DND-41 (cell line): ENCODE measurements at regions not wholly inside any gene's neighbourhood (a gene's known extent, or its start where the extent isn't known, plus 50 kb on each side); places are given as distances from the start of the nearest gene placed in this dataset.

Source experiments
- ATAC-seq: fragments of 200-7000 bp; cut with Tn5 transposase; 3 replicates; pipeline ENCODE4 v1.9.1; 2021; ENCODE audit warnings: low read depth; ENCODE audit not compliant: insufficient read depth
- DNase-seq: peaks from one replicate; pipeline ENCODE4 v3.0.0-alpha.2; 2020
- H2AFZ ChIP-seq: 2 replicates; pipeline ENCODE4 v1.6.0; 2012; ENCODE audit warnings: low read depth, low read length
- H3K27ac ChIP-seq: 2 replicates; pipeline ENCODE4 v1.5.1; 2012; ENCODE audit warnings: low read length, inconsistent platforms
- H3K27me3 ChIP-seq: fragments of 200-600 bp; sonication (generic); 2 replicates; pipeline ENCODE4 v1.6.0; 2012; ENCODE audit warnings: low read length, mild to moderate bottlenecking, inconsistent platforms; ENCODE audit not compliant: insufficient read depth, poor library complexity
- H3K36me3 ChIP-seq: 2 replicates; pipeline ENCODE4 v1.5.1; 2012; ENCODE audit warnings: low read length, inconsistent platforms; ENCODE audit not compliant: insufficient read depth
- H3K4me1 ChIP-seq: 2 replicates; pipeline ENCODE4 v1.5.1; 2012; ENCODE audit warnings: mild to moderate bottlenecking, low read length; ENCODE audit not compliant: insufficient read depth
- H3K4me2 ChIP-seq: 2 replicates; pipeline ENCODE4 v1.6.0; 2012; ENCODE audit warnings: mild to moderate bottlenecking, moderate library complexity, low read length, inconsistent platforms; ENCODE audit not compliant: insufficient read depth
- H3K4me3 ChIP-seq, 2 experiments: fragments of 200-600 bp in 1 of 2; shearing (Covaris generic) in 1 of 2; 2 replicates each; pipeline ENCODE4 v1.5.1; 2012 to 2016; ENCODE audit warnings: inconsistent platforms in 2 of 2, low read length in 2 of 2, mild to moderate bottlenecking in 2 of 2, low read depth in 1 of 2, moderate library complexity in 1 of 2
- H3K79me2 ChIP-seq: 2 replicates; pipeline ENCODE4 v1.6.0; 2012; ENCODE audit warnings: low read length, inconsistent platforms; ENCODE audit not compliant: insufficient read depth
- H3K9ac ChIP-seq: 2 replicates; pipeline ENCODE4 v1.6.0; 2012; ENCODE audit warnings: low read depth, mild to moderate bottlenecking, inconsistent platforms, low read length, moderate library complexity
- H3K9me3 ChIP-seq: 2 replicates; pipeline ENCODE4 v1.5.1; 2012; ENCODE audit warnings: low read length, moderate library complexity, mild to moderate bottlenecking, inconsistent platforms; ENCODE audit not compliant: insufficient read depth, severe bottlenecking
- H4K20me1 ChIP-seq: 2 replicates; pipeline ENCODE4 v1.6.0; 2012; ENCODE audit warnings: low read length; ENCODE audit not compliant: insufficient read depth
- EZH2 ChIP-seq: IDR thresholded peaks from 3 replicates; pipeline ENCODE4 v1.6.1; 2012; ENCODE audit warnings: borderline replicate concordance, low read depth, mild to moderate bottlenecking, moderate library complexity, low read length, inconsistent platforms; ENCODE audit not compliant: severe bottlenecking
- TF ChIP-seq, protein P1 (sequence below): IDR thresholded peaks from 2 replicates; pipeline ENCODE4 v1.5.1; 2012; ENCODE audit warnings: borderline replicate concordance, low read length, moderate library complexity, mild to moderate bottlenecking; ENCODE audit not compliant: poor library complexity, severe bottlenecking; ENCODE audit errors: extremely low read depth

DNA sequence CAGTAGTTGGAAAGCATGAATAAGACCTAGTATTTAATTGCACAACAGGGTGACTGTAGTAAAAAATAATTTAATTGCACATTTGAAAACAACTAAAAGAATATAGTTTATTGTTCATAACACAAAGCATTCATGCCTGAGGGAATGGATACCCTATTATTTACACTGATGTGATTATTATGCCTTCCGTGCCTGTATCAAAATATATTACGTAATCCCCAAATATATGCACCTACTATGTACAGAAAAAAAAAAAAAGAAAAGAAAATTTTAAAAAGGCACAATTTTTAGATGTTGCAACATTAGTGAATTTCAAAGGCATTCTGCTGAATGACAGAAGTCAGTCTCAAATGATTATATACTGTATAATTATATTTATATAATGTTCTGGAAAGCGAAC lies 647.2 kb upstream of the BCHE start:
- Histone ChIP-seq H3K36me3 (no peaks in the 10 kb centered on the region), H3K4me3 (no peak overlapping the region), H3K9ac (no peak overlapping the region), H3K9me3 (no peaks in the 10 kb centered on the region), H4K20me1 (no peaks in the 10 kb centered on the region), H3K27me3 (no peaks in the 10 kb centered on the region), H3K4me2 (no peak overlapping the region), H3K79me2 (no peaks in the 10 kb centered on the region), H3K4me1 (no peaks in the 10 kb centered on the region), H3K27ac (no peak overlapping the region), H2AFZ (no peak overlapping the region)
- ATAC-seq = no peak
- DNase-seq = no peak
- no peak for TF ChIP-seq EZH2
- TF ChIP-seq, protein P1, sequence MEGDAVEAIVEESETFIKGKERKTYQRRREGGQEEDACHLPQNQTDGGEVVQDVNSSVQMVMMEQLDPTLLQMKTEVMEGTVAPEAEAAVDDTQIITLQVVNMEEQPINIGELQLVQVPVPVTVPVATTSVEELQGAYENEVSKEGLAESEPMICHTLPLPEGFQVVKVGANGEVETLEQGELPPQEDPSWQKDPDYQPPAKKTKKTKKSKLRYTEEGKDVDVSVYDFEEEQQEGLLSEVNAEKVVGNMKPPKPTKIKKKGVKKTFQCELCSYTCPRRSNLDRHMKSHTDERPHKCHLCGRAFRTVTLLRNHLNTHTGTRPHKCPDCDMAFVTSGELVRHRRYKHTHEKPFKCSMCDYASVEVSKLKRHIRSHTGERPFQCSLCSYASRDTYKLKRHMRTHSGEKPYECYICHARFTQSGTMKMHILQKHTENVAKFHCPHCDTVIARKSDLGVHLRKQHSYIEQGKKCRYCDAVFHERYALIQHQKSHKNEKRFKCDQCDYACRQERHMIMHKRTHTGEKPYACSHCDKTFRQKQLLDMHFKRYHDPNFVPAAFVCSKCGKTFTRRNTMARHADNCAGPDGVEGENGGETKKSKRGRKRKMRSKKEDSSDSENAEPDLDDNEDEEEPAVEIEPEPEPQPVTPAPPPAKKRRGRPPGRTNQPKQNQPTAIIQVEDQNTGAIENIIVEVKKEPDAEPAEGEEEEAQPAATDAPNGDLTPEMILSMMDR = no peak

DNA sequence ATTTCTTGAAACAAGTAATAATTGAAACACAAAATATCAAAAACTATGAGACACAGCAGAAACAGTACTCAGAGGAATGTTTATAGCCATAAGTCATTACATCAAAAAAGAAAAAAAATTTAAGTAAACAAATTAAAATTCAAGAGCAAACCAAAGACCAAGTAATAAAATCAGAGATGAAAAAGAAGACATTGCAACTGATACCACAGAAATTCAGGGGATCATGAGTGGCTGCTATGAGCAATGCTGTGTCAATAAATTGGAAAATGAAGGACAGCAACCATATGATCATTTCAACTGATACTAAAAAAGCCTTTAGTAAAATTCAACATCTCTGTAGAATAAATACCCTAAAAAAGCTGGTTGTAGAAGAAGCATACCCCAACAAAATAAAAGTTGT lies 644.1 kb upstream of the BCHE start:
- DNase-seq (no peak), ATAC-seq (no peak)
- no peak overlapping the region for H3K9ac ChIP-seq
- H3K79me2 ChIP-seq = no peaks in the 10 kb centered on the region
- no peak overlapping the region for H3K4me2 ChIP-seq
- H2AFZ ChIP-seq = no peak overlapping the region
- no peak overlapping the region for H3K4me3 ChIP-seq
- TF ChIP-seq, protein P1 = no peak
- no peak for TF ChIP-seq EZH2
- H3K27ac ChIP-seq = no peak overlapping the region
- no peaks in the 10 kb centered on the region for H3K36me3 ChIP-seq
- H3K9me3 ChIP-seq = no peaks in the 10 kb centered on the region
- no peaks in the 10 kb centered on the region for H3K4me1 ChIP-seq
- H4K20me1 ChIP-seq = no peaks in the 10 kb centered on the region
- no peaks in the 10 kb centered on the region for H3K27me3 ChIP-seq

DNA sequence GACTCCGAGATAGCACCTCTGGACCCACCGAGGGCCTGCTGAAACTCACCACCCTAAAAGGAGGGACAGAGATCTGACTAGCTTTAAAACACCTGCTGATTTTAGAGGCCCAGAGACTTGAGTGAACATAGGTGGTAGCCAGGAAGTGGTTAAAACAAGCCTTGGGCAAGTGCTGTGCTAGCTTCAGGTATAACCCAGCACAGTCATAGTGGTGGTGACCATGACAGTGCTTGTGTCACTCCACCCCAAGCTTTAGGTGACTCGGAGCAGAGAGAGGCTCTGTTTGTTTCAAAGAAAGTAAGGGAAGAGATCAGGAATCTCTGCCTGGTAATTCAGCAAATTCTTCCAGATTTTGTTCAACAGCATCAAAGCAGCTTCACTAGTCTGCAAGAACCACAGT lies 641.1 kb upstream of the BCHE start:
- ATAC-seq (no peak), DNase-seq (no peak)
- Histone ChIP-seq H3K27ac (no peak overlapping the region), H3K4me3 (no peak overlapping the region), H3K4me1 (no peaks in the 10 kb centered on the region), H2AFZ (no peak overlapping the region), H3K9me3 (no peaks in the 10 kb centered on the region), H3K36me3 (no peaks in the 10 kb centered on the region), H3K79me2 (no peaks in the 10 kb centered on the region), H3K27me3 (no peaks in the 10 kb centered on the region), H3K4me2 (no peak overlapping the region), H4K20me1 (no peaks in the 10 kb centered on the region), H3K9ac (no peak overlapping the region)
- TF ChIP-seq, protein P1 = no peak
- TF ChIP-seq EZH2 = no peak

DNA sequence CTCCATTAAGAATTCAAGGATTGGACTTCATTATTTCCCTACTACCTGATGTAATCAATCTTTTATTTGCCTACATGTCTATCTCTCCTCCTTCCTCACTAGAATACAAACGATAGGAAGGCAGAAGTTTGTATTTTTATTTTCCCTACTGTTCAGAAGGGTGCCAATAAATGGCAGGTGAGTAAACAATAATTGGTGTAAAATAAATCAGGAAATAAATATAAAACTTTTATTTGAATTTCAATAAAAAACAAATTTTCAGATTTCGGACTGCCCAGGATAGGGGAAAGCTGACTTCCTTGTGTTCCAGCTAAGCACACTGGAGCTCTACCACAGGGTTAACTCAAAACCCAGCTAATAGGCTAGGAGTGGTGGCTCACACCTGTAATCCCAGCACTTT lies 636.3 kb upstream of the BCHE start:
- Histone ChIP-seq H3K4me1 (no peaks in the 10 kb centered on the region), H3K27ac (no peak overlapping the region), H3K27me3 (no peaks in the 10 kb centered on the region), H3K9ac (no peak overlapping the region), H3K36me3 (no peaks in the 10 kb centered on the region), H3K4me3 (no peak overlapping the region), H3K4me2 (no peak overlapping the region), H3K9me3 (no peaks in the 10 kb centered on the region), H4K20me1 (no peaks in the 10 kb centered on the region), H2AFZ (no peak overlapping the region), H3K79me2 (no peaks in the 10 kb centered on the region)
- no peak for ATAC-seq
- no peak for TF ChIP-seq EZH2
- TF ChIP-seq, protein P1 = no peak
- DNase-seq = no peak
